Activated CD4-positive, alpha-beta T cell treated with anti-CD3 and anti-CD28 coated beads for 4 hours (primary cell): ENCODE measurements at regions not wholly inside any gene's neighbourhood (a gene's known extent, or its start where the extent isn't known, plus 50 kb on each side); places are given as distances from the start of the nearest gene placed in this dataset.
A peak's percentile ranks its signal among the peaks of the same experiment; 100 is the strongest.

Source experiments
- DNase-seq, 2 donors: peaks; one replicate each; pipeline ENCODE4 v3.0.0-alpha.2; 2020

DNA sequence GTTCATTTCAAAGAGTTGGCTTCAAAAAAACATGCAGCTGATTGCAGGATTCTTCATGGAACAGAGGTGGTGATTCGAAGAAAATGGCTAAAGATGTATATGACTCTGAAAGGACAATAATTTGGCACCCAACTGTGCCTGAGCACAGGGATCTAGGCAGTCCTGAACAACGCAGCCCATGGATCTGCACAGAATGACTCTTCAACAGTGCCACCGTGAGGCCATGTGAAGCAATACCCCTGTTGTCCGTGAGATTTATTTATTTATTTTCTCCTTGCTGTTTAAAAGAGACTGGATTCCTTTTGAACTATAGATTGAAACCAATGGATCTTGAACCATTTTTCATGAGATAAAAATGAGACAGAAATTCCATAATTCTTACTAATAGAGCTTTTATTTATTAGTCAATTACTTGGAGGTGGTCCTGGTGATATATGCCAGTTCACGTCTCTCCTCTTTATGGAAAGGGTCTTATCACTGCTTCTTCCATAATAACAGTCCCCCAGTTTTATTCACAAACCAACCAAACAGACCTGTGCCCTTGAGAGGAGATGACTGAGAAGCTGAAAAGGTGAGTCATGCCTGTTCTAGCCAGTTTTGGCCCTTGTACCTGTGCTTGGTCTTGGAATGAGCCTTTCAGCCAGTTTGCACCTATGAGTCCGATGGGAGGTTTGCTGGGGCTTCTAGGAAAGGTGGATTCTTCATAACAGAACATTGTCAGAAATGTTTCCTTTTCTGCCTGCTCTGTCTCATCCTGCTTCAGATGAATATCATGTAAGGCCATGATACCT, 1598.3 kb downstream of the AACS start:
- DNase-seq = no peak

GRCh38 chr12:126667339-126667738, 1599.6 kb upstream of the TMEM132C start:
- no peak for DNase-seq

DNA sequence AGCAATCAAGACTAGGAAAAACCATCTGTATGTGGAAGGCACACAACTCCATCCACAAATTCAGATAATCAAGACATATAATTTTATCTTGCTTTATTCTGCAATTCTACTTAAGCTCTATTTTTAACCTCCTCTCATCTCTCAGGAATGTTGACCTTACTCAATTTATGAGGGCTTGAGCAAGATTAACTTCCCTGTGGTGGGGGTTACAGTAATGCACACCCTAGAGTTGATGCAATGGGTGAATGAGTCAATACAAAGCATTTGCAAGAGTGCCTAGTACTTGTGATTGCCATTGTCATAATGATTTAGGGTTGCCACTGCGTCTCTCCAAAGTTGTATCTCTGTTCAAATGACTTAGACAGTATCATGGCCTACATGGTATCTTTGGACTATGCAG, 1598.4 kb upstream of the TMEM132C start:
- no peak for DNase-seq

GRCh38 chr12:126668961-126669360, 1598.0 kb upstream of the TMEM132C start:
- DNase-seq = no peak

DNA sequence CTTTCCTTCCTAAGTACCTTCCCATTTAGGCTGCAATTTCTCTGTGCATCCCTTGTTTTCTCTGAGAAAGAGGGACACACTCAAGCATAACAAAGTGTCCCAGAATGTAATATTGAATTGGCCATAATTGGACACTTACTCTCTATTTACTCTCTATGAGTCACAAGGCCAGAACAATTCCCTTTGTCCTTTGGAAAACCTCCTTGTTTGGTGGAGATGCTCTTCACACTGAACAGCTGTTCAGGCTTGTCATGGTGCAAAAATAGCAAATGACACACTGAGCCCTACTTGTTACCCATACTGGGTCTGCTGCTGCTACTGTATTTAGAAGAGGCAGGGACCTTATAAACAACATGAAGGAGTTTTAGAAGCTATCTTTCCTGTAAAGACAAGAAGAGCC, 1590.5 kb upstream of the TMEM132C start:
- DNase-seq = no peak

DNA sequence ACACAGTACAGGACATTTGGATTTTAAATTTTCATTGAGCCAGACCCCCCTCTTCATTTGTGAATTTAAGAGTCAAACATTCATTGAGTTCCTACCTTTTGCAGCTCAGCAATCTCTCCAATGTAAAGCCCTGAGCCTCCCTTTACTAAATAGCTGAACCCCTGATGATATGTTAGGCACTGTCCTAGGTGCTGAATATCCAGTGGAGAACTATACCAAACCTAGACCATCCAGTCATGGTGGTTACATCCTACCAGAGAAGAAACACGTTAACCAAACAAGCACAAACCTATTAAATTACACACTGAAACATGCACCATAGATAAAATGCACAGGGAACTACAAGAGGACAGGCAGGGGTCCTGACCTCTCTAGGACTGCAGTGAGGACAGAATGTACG, 1585.3 kb upstream of the TMEM132C start:
- DNase-seq = no peak

DNA sequence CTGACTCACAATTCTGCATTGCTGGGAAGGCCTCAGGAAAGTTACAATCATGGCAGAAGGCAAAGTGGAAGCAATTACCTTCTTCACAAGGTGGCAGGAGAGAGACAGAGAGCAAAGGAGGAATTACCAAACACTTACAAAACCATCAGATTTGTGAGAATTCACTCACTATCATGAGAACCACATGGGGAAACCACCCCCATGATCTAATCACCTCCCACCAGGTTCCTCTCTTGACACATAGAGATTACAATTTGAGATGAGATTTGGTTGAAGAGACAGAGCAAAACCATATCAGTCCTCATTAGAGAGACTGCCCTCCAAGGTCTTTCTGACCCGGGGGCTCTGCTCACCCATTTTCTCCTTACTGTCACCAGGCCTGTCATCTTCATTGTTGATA, 1582.3 kb upstream of the TMEM132C start:
- no peak for DNase-seq

DNA sequence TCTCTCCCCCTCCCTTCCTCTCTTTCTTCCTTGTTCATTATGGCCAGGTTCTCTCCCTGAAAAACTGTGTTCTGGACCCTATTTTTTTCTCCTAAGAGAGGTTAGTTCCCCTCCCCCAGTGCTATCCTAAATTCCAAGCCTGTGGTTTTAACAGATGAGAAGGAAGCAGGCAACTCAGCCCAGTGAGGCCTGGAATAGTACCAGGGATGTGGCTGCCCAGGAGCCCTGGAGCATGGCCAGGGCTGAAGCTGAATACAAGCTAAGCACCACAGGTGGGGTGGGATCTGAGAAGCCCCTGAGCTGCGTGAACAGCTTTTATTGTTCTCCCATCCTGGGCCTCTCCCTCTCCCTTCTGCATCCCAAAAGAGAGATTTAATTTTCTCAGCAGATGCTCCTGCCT, 1581.3 kb upstream of the TMEM132C start:
- no peak for DNase-seq

DNA sequence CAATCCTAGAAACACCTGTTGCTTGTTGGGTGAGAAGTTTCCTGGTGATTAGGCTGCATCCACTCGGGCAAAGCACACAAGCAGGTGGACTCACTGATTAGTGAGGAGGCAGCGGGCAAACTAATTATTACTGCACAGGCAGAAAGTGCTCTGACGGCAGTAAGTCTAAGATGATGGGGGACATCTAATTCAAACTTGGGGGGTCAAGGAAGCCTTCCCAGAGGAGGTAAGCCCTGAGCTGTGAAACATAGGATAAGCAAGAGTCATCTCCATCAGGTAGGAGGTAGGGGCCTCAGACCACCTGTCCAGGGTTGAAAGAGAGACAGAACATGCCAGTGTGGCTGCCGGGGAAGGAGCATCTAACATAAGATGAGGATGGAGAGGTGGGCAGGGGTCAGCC, 1578.4 kb upstream of the TMEM132C start:
- no peak for DNase-seq

DNA sequence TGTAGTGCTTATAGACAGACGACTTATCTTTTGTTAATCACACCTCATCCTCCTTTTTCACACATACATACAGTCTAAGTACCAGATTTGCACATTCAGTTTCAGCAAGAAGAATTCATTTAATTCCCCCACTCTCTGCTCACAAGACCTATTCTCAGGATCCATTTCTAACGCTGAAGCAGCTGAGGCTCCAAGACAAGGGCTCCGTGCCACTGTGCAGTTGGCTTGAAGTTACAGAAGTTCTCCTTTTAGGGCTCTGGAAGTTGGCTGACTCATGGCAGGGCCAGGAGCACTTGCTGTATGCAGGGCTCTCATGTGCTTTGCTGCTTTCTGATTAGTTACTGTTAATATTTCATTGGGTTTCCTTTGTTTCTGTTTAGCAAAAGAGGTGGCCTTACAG, 1566.9 kb upstream of the TMEM132C start:
- no peak for DNase-seq

GRCh38 chr12:126704609-126705008, 1562.4 kb upstream of the TMEM132C start:
- no peak for DNase-seq

DNA sequence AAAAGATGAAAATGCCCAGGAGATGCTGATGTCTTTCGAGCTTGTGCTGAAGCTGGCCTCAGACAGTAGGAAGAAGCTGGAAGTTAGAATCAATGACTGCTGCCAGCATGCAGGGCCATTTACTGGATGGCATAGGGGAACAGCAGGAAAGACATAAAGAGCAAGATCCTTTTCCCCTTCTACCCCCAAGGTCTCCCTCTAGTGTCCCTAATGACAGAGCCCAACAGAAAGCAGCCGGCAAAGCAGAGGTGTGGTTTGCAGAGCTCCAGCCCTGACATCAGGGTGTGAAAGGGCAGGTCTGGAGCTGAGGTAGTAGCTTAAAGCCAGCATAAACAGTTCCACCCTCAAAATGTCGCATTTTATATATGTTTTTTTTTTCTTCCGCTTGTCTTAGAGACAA, 1560.7 kb upstream of the TMEM132C start:
- no peak for DNase-seq

GRCh38 chr12:126708492-126708896, 1558.5 kb upstream of the TMEM132C start:
- DNase-seq = no peak

- no peak for DNase-seq
Measured at GRCh38 chr12:126718365-126718764, 1548.6 kb upstream of the TMEM132C start.

- DNase-seq = no peak
Measured at GRCh38 chr12:126719912-126720705, 1546.9 kb upstream of the TMEM132C start.

- no peak for DNase-seq
Measured at GRCh38 chr12:126726481-126727217, 1540.3 kb upstream of the TMEM132C start.

DNA sequence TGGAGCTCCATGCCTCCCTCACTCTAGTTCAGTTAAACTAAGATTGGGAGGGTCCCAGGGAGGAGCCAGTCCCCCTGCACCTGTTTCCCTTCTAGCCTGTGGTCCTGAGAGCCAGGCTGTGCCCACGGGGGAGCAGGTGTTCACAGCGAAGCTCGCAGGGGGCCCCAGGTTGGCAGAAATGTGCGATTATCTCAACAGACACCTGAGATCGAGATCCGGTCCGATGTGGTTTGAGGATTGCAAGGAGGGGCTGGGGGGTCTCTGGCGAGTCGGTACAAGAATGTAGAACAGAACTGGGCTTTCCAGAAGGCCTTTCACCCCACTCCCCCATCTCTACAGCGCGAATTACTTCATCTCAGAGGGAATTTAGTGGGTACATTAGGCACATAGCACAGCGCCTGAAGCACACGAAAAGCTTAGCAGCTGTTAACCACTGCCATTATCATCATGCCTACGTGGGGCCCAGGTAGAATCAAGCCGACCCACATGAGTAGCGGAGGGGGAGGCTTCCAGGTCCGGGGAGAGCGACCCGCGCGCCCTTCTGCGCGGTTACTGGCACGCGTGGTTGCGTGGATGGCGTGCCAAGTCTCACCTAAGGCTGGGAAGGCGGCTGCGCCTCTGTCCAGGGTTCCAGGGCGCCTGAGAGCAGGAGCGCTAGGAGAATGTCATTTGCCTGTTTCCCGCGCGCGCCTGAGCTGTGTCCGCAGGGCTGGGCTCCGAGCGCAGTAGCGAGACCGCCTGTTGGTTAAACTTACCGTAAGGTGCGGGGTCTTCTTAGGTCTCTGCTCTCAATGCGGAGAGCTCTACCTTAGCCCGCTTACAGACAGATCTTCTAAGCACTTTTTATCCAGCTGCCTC, 1539.5 kb upstream of the TMEM132C start:
- no peak for DNase-seq

DNA sequence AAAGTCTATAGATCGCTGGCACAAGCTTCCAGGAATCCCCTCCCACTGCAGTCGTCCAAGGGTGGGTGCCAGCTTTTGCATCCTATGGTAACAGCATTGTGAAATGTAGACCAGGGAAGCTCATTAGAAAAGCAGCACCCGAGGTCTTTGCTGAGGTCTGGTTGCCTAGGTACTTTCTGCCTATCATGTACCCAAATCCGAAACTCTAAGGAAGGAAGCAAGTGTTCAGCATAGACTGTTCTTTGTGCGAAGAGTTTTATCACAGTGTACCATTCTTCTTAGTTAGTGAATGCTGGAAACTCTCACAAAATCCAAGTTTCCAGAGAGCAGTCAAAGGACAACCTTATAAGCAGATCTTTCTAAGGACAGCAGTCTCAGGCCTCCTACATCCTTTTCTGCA, 1532.7 kb upstream of the TMEM132C start:
- no peak for DNase-seq

GRCh38 chr12:126734710-126735109, 1532.3 kb upstream of the TMEM132C start:
- DNase-seq = no peak

DNA sequence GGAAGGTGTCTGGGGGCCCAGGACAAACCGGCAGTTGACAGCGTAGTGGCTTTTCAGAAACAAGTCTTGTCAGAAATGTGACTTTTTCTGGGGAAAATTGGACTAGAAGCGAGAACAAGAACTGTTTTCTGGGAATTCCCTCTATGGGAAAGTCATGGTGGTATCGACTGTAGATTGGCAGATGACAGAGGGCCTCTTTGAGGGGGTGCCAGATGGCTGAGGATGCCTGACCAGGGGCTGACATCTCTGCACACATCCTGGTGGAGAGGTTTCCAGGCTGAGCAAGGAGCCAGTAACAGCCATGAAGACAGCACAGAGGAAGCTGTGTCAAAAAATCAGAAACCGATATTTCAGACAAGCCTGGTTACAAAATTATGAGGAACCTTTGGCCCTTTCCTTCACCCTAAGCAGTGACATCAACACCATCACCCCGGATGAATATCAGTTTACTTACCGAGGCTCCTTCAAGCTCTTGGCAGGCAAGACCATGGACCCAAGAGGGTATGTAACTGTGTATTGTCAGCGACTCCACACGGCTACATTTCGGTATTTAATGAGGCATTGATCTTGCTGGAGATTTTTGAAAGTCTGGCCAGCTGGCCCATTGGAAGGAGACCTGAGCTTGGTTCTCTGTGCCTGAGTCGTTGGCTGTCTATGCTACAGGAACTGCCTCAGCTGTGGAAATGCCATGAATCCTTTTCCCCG, 1525.3 kb upstream of the TMEM132C start:
- DNase-seq = no peak

DNA sequence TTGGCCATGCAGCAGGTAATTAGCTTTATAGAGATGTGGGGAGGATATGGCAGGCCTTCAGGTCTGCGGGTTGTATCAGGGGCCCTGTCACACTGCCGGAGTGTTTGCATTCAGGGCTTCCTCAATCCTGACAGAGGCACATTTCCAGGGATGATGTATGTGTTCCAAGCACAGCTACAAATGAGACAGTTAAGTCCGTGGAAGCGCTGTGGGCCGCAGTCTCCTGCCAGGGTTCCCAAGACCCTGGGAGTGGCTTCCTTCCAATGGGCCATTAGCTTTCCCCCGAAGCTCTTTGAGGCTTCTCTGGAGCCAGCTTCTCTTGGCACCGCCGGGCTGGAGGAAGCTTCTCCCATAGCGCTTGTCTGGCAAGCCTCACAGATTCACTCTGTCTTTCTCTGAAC, 1524.7 kb upstream of the TMEM132C start:
- no peak for DNase-seq

GRCh38 chr12:126747530-126748149, 1519.3 kb upstream of the TMEM132C start:
- peak; percentile 17 to 45 for DNase-seq
